ENCODE measurements at regions not wholly inside any gene's neighbourhood (a gene's known extent, or its start where the extent isn't known, plus 50 kb on each side); places are given as distances from the start of the nearest gene placed in this dataset.

GRCh38 chr4:24742773-24743172, 52.6 kb upstream of the SOD3 start:
- TF ChIP-seq CTCF (IDR thresholded peaks at IDR 0.05; ENCODE audit: borderline replicate concordance, extremely low read depth, low read length, poor library complexity, severe bottlenecking), result no peak
- TF ChIP-seq EZH2 (IDR thresholded peaks at IDR 0.05; ENCODE audit: borderline replicate concordance, low read depth, low read length, severe bottlenecking), result no peak
